ENCODE measurements at regions not wholly inside any gene's neighbourhood (a gene's known extent, or its start where the extent isn't known, plus 50 kb on each side); places are given as distances from the start of the nearest gene placed in this dataset.

DNA sequence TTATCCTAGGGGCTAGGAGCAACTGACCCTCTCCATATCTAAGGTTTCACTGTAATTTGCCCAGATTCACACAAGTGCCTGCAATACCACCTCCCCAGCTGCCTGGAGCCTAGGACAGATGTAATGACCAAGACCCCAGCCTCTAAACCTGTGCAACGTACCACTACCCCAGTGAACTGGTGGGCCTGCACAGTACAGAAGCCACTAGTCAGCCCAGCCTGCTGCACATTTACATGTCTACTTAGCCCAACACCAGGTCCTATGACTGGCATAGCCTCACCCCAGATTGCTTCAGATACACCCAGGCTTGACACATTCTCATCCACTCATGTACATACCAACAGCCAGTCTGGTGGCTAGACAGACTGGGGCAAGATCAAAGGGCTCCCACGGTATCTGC is 1336.6 kb downstream of the BRINP3 start:
- Histone ChIP-seq H4K20me1 (no peaks in the 10 kb centered on the region), H3K9me3 (peaks cover 15% of the 10 kb centered on the region; the same call in 1 of the 2 replicates), H3K27ac (no peak overlapping the region), H3K4me1 (no peaks in the 10 kb centered on the region), H3K9ac (no peak overlapping the region), H3K27me3 (no peaks in the 10 kb centered on the region), H3K4me3 (no peak overlapping the region), H3K36me3 (no peaks in the 10 kb centered on the region), H3K4me2 (no peak overlapping the region)
- TF ChIP-seq Cebpa-rat (IDR thresholded peaks at IDR 0.05) = no peak

DNA sequence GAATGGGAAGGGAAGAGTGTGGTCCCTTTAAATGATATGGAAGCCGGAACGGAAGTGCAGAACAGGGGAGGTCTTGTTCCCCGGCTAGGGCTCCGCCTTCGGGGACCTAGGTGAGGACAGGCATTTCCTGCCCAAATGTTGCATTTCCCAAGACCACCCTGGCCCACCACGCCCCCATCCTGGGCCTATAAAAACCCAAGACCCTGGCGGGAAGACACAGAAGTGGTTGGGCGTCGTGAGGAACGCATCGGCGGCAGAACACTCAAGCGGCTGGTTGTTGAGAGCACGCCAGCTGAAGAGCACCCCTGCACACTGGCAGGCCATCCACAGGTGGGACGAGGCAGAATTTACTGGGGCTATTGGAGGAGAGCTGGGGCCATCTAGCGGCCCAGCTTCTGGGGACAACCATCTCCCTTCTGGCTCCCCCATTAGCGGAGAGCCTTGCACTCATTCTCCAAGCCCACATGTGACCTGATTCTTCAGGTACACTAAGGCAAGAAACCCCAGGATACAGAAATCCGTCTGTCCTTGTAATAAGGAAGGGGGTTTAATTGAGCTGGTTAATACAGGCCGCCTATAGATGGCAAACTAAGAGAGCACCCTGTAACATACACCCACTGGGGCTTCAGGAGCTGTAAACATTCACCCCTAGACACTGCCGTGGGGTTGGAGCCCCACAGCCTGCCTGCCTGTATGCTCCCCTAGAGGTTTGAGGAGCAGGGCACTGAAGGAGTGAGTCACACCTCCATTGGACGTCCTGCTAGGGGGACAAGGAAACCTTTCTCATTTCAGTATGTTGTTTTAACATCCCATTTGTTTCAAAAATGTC is 1327.9 kb downstream of the BRINP3 start:
- Histone ChIP-seq H3K36me3 (no peaks in the 10 kb centered on the region), H3K4me1 (no peaks in the 10 kb centered on the region), H3K4me3 (no peak overlapping the region), H3K9ac (no peak overlapping the region), H4K20me1 (no peaks in the 10 kb centered on the region), H3K27ac (no peak overlapping the region), H3K27me3 (no peaks in the 10 kb centered on the region), H3K4me2 (no peak overlapping the region), H3K9me3 (no peaks in the 10 kb centered on the region)
- TF ChIP-seq Cebpa-rat (IDR thresholded peaks at IDR 0.05) = no peak

DNA sequence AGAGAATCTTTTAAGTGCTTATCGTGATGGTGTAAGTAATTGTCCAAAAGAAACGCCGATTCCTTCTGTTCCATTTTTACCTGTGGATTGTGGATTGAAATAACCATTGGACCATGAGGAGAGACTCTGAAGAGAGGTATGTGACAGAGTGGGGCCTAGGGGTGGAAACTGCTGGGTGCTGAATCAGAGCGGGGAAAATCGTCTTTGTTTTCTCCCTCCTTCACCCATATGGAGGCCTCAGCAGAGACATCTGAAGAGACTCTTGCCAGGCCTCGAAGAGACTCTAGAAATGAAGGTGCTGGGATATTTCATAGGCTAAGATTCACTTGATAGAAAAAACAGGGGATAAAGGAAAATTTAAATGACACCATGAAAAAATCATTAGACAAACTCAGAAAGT is 1327.0 kb downstream of the BRINP3 start:
- H3K36me3 ChIP-seq = no peaks in the 10 kb centered on the region
- H3K9me3 ChIP-seq = no peaks in the 10 kb centered on the region
- no peak for TF ChIP-seq Cebpa-rat (IDR thresholded peaks at IDR 0.05)
- H3K27ac ChIP-seq = no peak overlapping the region
- no peaks in the 10 kb centered on the region for H4K20me1 ChIP-seq
- H3K27me3 ChIP-seq = no peaks in the 10 kb centered on the region
- H3K4me3 ChIP-seq = no peak overlapping the region
- no peak overlapping the region for H3K9ac ChIP-seq
- no peaks in the 10 kb centered on the region for H3K4me1 ChIP-seq
- no peak overlapping the region for H3K4me2 ChIP-seq

DNA sequence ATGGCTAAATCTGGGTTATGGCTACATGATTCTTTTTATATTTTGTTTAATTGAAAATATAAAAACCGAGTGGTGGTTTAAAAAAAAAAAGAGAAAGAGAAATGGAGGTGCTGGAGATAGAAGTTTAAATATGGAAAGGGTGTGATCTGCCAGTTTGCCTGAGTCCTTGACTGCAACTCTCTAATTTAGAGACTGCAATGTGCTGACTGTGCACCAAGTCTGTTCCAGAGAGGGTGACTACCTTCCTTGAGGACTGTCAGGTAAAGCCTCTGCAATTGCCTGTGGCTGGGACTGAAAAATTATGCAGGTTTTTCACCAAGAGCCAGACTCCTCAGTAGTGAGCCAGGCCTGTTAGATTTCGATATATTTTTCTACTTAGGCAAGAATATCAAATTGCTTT is 1326.3 kb downstream of the BRINP3 start:
- H3K27ac ChIP-seq = no peak overlapping the region
- TF ChIP-seq Cebpa-rat (IDR thresholded peaks at IDR 0.05) = no peak

DNA sequence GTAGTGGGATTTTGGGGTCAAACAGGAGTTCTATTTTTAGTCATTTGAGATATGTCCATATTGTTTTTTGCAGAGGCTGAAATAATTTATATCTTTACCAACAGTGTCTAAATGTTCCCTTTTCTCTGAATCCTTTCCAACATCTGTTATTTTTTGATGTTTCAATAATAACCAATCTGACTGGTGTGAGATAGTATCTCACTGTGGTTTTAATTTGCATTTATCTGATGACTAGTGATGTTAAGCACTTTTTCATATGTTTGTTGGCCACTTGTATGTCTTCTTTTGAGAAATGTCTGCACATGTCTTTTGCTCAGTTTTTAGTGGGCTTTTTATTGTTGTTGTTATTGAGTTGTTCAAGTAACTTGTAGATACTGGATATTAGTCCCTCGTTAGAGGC is 1325.0 kb downstream of the BRINP3 start:
- no peak overlapping the region for H3K4me3 ChIP-seq
- no peak overlapping the region for H3K9ac ChIP-seq
- H3K27ac ChIP-seq = no peak overlapping the region
- H3K4me1 ChIP-seq = no peaks in the 10 kb centered on the region
- H3K36me3 ChIP-seq = no peaks in the 10 kb centered on the region
- no peaks in the 10 kb centered on the region for H3K9me3 ChIP-seq
- no peak for TF ChIP-seq Cebpa-rat (IDR thresholded peaks at IDR 0.05)
- no peaks in the 10 kb centered on the region for H4K20me1 ChIP-seq
- no peak overlapping the region for H3K4me2 ChIP-seq
- no peaks in the 10 kb centered on the region for H3K27me3 ChIP-seq

More for the DNA sequence above, 1326.3 kb downstream of the BRINP3 start:
- Histone ChIP-seq H3K9me3 (no peaks in the 10 kb centered on the region), H3K4me2 (no peak overlapping the region), H3K36me3 (no peaks in the 10 kb centered on the region), H3K9ac (no peak overlapping the region), H3K27me3 (no peaks in the 10 kb centered on the region), H3K4me1 (no peaks in the 10 kb centered on the region), H4K20me1 (no peaks in the 10 kb centered on the region), H3K4me3 (no peak overlapping the region)

DNA sequence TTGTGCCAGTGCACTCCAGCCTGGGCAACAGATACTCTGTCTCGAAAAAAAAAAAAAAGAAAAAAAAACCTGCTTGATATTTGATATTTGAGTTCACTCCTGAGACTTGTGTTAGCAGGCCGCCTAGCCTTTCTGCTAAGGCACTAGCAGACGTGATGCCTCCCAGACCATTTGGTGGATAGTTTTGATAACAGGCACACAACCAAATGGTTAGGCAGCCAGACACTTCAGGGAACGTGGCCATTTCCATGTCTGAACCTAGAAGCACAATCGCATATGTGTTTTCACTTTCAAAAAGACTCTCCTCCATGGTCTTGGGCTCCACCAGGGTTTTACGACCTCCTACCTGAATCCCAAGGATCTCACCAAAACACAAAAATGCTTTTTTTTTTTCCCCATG is 1319.5 kb downstream of the BRINP3 start:
- no peak overlapping the region for H3K9ac ChIP-seq
- H3K4me2 ChIP-seq = no peak overlapping the region
- H3K9me3 ChIP-seq = no peaks in the 10 kb centered on the region

DNA sequence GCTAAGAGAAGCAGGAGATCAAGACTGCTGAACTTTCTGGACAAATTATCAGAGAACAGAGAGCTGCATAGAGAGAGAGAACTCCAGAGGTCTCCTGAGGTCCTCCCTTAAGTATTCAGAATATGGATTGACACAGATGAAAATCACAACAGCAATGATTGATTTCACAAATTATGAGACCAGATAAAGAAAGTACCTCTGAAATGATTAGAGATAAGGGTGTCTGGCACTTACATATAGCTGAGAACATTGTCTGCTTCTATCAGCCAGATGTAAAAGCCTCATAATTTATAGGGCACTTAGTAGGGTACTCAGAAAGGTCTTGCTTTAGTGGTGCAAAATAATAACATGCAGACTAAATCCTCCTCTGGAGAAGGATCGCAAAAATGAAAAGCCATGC is 1301.8 kb downstream of the BRINP3 start:
- Histone ChIP-seq H4K20me1 (no peaks in the 10 kb centered on the region), H3K27ac (no peak overlapping the region), H3K27me3 (no peaks in the 10 kb centered on the region), H3K9me3 (no peaks in the 10 kb centered on the region), H3K4me1 (no peaks in the 10 kb centered on the region), H3K9ac (no peak overlapping the region), H3K36me3 (no peaks in the 10 kb centered on the region), H3K4me3 (no peak overlapping the region), H3K4me2 (no peak overlapping the region)
- no peak for TF ChIP-seq Cebpa-rat (IDR thresholded peaks at IDR 0.05)

More for the DNA sequence above, 1319.5 kb downstream of the BRINP3 start:
- Histone ChIP-seq H3K27ac (no peak overlapping the region), H3K36me3 (no peaks in the 10 kb centered on the region), H3K4me3 (no peak overlapping the region), H3K27me3 (no peaks in the 10 kb centered on the region), H4K20me1 (no peaks in the 10 kb centered on the region), H3K4me1 (no peaks in the 10 kb centered on the region)
- TF ChIP-seq Cebpa-rat (IDR thresholded peaks at IDR 0.05) = no peak

DNA sequence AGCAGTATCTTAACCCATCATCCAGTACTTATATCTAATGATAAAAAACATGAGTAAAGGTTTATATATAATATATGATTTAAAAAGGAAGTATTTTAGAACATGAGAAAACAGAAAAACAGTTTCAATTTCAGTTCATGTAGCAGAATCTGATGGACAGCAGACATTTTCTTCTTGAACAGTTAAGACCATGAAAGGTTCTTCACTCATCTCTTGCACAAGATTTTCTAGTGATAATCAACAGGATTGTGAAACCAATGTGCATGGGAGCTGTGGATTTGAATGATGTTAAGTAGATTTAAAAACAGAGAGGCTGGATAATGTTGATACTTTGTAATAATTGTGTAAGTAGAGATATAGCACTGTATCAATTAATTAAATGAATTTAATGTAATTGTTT is 1297.6 kb downstream of the BRINP3 start:
- no peak overlapping the region for H3K27ac ChIP-seq
- H3K27me3 ChIP-seq = no peaks in the 10 kb centered on the region
- TF ChIP-seq Cebpa-rat (IDR thresholded peaks at IDR 0.05) = no peak
- H3K9ac ChIP-seq = no peak overlapping the region
- H3K4me1 ChIP-seq = no peaks in the 10 kb centered on the region
- H3K4me3 ChIP-seq = no peak overlapping the region
- H3K9me3 ChIP-seq = no peaks in the 10 kb centered on the region
- no peak overlapping the region for H3K4me2 ChIP-seq
- H3K36me3 ChIP-seq = no peaks in the 10 kb centered on the region
- no peaks in the 10 kb centered on the region for H4K20me1 ChIP-seq

DNA sequence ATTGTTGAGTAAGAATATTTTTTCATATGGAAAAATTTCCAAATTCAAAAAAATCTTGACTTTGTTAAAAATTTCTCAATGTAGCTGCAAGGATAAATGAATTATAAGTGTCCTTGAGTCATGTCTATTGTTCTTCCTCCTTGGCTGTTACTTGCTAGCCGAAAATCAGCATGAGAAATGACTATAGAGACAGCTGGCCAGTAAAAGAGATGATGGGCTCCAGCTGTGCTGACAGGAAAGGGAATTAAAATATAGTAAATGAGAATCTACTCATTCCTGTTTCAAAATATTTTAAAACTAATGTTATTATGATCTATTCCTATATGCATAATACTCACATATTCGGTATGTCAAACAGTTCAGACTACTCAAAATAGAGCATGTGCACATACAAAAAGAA is 1292.6 kb downstream of the BRINP3 start:
- Histone ChIP-seq H3K27me3 (no peaks in the 10 kb centered on the region), H3K36me3 (no peaks in the 10 kb centered on the region), H3K4me2 (no peak overlapping the region), H4K20me1 (no peaks in the 10 kb centered on the region), H3K9ac (no peak overlapping the region), H3K4me1 (no peaks in the 10 kb centered on the region), H3K9me3 (no peaks in the 10 kb centered on the region), H3K27ac (no peak overlapping the region), H3K4me3 (no peak overlapping the region)
- no peak for TF ChIP-seq Cebpa-rat (IDR thresholded peaks at IDR 0.05)

DNA sequence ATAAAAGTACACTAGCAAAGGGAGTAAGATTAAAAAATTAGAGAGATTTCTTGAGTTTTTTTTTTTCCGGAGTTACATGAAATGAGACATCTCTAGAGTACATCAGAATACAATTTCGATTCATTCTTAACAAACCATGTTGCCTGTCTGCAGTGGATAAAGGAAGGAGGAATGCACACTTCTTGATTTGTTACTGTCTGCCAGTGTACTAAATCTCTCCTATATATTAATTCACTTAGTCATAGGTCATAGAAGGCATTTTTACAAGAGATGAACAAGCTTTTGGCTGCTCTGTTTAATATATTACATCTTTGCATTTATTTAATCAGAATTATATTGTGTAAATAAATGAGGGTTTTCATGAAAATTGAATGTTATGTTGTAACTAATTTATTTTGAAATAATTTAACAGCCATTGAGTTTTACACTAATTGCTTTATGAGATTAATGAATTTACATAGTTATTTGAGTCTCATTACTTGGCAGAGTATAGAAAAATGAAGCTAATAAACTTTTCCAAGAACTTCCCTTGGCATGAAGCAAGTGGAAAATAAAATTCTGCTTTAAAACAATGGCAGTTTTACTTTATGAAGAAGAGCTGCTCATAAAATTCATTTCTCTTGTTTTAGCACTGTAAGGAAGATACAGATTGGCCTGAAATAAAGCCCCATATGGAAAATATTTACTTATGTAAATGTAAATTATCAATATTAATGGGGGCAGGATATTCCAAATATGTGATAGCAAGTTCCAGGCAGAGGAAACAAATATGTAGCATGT is 1284.7 kb downstream of the BRINP3 start:
- TF ChIP-seq Cebpa-rat (IDR thresholded peaks at IDR 0.05) = no peak
- H4K20me1 ChIP-seq = no peaks in the 10 kb centered on the region
- no peaks in the 10 kb centered on the region for H3K9me3 ChIP-seq
- no peaks in the 10 kb centered on the region for H3K4me1 ChIP-seq
- H3K27me3 ChIP-seq = no peaks in the 10 kb centered on the region
- H3K36me3 ChIP-seq = no peaks in the 10 kb centered on the region
- no peak overlapping the region for H3K9ac ChIP-seq
- no peak overlapping the region for H3K4me2 ChIP-seq
- H3K4me3 ChIP-seq = no peak overlapping the region
- no peak overlapping the region for H3K27ac ChIP-seq

Measured in BLaER1 (cell line).